GM18861 (cell line): ENCODE measurements at regions not wholly inside any gene's neighbourhood (a gene's known extent, or its start where the extent isn't known, plus 50 kb on each side); places are given as distances from the start of the nearest gene placed in this dataset.
"Not testable (repeated sequence)": the region's sequence is repeated elsewhere in the genome, so short reads cannot be mapped to it uniquely, and the experiment has no call there.

Source experiments
- ATAC-seq: cut with Tn5 transposase; IDR thresholded peaks from one replicate; pipeline ENCODE4 v1.9.1; 2021; ENCODE audit not compliant: unreplicated experiment

DNA sequence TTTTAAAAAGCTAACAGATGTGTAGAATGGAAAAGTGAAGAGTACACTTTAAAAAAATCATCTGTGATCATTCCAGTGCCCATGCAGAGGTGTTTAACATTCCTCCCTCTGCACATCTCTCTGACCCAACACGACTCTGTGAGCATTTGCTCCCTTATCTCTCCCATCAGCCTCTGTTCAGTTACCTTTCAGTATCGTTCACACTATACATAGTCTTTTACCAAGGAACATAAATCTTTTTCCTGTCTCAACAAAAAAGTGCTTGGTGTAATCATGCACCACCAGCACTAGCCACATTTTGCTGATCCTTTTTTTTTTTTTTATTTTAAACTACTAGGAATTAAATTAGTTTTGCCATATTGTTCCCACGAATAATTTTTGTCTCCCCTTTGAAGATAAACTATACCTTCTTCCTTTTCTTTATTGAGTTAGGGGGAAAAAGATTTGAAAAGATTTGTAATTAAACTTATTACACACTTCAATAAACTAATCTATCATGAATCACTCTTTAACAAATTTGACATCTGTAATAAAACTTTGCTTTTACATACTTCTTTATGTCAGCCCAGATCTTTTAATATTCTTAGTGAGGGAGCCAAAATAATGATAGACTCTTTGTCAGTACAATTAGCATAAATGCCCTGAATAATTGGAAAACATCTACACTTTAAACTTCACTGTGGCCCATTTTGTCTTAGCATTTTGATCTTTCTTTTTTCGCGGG lies 489.8 kb upstream of the FANCL start:
- no peak for ATAC-seq

DNA sequence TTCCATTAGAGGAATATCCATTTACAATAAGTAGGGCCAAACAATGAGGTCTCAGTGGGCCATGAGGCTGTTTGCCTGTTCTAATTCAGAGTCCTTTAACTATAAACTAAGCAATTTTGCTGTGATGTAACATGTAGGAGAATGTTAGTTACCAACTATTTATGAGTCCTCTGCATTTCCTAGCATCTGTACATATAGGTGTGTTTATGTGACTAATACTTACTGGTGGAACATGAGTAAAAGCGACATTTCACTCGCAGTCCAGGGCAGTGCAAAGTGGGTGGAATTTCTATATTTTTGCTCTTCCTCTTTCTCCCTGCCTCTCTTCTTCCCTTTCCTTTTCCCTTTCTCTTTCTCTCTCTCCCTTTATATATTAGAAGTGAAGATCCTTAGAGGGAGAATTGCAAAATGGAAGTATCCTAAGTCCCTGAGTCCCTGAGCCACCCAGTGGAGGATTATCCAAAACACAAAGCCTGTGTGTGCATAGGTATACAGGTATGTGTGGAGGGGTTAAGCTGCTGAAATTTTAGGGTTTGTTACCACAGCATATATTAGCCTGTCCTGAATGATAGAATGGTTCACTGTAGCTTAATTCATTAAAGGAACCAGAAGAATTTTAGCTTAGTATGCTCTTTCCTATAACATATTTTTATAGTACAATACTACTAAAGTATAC lies 487.0 kb upstream of the FANCL start:
- no peak for ATAC-seq

DNA sequence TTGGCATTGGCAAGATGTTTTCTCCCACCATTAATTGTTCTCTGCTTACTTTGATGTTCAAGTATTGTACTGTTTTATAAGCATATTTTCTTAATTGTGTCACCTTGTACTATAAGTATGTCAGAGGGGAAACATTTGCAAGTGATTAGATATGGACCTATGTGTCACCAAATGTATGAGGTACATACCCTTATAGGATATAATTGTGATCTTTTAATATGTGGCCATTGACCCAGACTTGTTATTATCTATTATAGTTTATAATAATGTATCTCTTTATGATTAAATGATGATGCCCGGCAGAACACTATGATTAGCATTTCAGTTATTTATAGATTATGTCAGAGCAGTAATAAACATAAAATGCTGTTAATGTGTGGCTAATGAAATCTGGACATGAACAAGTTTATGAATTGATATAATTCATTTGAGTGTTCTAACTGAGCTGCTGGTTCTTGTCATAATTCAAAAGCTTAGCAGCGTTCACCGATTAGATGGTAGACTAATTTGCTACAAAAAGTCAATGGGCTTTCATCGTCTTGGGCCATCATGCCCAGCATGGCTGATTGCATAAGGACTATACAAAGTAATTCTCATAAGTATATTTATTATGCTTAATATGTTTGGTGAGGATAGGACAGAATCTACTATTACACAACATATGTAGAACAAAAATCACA lies 480.9 kb upstream of the FANCL start:
- no peak for ATAC-seq

DNA sequence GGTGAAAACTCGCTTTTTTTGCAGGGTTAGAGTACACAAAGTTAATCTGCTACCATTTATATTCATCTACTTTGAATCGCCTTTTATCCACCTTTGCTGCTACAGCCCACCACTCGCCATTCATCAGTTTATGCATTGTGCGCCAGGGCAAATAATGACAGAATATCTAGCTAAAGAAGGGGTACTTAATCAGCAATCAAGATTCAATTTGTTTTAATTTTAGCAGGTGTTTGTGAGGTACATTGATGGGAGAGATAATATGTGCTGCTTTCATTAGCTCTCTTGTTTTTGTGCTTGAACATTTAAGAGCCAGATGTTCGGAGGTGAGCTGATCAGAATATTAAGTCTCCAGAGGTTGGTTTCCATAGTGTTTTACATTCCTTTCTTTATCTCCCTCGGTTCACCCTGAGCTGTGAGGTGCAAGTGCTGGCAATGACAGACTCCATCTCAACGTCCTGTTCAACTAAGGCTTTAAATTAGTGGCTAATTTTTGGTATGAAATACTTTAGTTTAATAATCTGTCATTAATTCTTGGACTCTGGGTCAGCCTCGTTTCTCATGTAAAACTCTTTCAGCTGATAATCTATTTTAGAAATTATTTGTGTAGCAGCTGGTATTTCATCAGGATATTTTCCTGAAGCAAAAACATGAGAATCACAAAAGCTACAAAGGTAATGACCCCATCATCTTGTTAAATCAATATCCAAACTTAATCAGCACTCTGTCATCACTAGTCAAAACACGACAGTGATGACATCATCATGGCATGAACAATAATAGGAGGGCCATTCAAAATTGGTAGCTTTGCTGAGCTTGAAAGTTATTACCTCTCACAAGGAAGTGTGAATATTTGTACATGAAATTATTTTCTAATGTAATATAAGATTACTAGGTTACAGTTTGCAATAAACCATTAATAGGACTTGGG lies 479.9 kb upstream of the FANCL start:
- no peak for ATAC-seq

DNA sequence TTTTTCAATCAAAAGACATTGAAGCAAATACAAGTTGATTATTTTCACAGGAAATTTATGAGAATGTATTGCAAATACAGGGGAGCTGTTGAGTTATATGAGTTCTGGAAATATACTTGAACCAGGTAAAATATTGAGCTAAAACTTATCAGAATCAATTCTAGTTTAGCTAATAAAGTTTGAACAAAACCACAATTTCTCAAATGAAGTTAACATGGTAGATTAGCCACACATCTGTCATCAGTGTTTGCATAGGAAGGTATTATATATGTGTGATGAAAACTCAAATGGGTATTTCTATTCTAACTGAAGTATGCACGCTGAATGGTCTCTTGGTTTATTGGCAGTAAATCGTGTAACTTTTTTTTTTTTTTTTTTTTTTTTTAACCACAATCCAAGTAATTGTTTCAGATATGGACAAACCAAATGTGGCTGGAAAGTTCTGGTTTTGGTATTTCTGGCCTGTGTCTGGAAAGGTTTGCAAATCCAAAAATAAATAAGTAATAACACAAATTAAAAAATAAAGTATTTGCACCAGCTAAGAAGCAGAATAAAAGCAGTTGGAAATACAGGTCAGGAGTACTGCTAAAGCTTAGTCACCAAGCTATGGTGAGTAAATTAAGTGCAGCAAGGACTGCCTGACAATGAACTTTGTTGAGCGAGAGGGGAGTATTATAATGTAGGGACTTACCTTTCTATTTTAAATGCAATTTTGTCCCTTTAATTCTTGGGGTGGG lies 479.1 kb upstream of the FANCL start:
- ATAC-seq: no peak

DNA sequence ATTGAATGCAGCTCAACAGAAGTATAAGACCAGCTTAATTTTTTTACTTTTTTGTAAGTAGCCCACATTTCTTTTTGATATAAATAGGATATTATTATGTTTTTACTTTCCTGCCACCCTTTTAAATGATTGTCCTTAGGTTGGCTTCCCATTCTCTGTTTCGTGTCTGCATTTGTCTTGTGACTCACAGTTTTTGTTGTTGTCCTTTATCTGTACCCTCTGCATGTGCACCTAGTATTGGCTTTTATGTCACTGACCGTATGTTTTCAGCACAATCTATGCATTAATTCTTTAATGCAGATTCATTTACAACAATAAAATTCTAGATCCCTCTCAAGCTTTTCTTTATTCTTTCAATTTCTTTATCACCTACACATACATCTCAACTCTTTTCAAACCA lies 474.2 kb upstream of the FANCL start:
- ATAC-seq: no peak

DNA sequence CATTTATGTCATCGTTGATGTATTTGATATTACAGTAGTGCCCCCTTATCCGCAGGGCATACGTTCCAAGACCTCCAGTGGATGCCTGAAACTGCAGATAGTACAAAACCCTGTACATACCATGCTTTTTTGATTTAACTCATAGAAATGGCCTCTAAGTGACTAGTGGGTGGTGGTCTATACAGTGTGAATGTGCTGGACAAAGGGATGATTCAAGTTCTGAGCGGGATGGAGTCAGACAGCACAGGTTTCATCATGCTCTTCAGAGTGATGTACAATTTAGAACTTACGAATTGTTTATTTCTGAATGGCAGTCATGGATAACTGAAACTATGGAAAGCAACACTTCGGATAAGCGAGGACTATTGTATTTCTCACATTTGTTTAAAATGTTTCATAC lies 473.1 kb upstream of the FANCL start:
- ATAC-seq: no peak

DNA sequence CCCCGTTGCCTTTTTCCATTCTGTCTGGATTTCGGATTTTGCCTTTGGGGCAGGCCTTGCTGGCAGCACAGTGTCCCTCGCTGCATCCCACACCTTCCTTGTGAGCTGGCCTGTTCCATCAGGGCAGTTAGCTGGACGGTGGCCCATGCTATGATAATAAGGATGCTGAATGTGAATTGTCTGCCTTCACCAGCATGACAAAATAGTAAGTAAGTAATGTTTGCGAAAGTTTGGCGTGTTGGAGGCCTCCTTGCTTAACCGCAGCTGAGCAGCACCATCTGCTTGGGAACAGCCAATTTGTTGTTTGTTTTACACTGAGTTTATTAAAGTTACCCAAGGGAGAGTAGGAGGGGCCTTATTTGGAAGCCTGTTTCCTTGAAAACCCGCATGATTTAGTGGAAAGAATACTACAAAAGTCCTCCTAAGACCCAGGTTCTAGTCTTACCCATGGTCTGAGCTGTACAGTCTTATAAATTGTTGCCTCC lies 469.7 kb upstream of the FANCL start:
- no peak for ATAC-seq

DNA sequence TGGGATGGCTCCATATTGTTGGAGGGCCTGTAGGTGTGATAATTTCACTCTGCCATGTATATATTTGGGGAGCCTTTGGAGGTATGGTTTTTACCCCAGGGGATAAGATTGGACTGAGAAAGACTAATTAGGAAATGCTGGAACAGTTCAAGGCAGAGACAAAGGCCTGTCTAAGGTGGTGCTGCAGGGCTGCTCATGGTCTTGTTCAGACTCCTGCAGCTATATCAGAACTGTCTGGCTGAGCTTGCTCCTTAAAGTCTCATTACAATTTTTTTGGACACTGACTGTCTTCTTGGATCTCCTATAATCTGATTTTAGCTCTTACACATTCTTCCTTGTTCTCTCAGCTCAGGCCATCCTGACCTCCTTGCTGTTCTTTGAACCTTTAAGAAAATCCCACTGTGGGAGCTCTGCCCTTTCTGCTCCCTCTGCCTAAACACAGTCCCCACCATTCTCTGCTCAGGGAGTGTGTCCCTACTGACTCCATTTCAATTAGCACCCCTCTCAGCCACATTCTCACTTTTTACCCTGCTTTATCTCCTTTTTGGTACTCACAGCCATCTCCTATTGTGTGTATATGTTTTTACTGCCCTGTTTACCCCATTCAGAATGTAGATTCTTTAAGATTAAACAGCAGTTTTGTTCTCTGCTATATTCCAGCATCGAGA lies 468.7 kb upstream of the FANCL start:
- no peak for ATAC-seq

DNA sequence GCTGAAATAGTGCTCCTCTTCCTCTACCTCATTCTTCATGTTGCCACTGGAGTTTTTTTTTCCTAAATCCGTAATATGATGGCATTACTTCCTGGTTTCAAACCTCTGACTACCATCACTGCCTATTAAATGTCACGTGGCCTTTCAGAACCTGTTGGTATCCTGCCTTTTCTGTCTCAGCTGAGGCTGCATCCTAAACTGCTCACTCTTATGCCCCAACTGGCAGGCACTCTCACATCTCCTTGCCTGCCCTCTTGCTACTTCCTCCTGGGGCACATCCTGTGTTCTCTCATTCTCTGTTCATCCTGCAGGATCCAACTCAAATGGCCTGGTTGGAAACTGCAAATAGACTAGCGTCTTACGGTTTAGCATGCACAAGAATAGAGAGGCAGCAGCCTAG lies 468.1 kb upstream of the FANCL start:
- ATAC-seq: no peak

DNA sequence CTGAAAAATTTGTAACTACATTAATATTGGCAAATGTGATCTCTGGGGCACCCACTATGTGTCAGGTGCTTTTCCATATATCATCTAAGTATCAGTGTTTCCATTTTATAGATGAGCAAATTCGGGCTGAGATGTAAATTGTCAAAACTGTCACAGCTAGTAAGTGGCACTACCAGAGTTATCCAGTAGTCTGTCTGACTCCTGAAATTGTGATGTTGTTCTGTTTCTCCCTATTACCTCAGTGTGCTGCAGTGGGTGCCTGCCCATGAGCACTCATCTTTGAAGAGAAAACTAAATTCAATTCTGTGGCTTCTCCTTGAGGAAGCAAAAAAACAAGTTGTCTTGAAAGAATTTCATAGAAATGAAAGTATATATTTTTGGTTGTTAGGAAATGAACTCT lies 467.4 kb upstream of the FANCL start:
- no peak for ATAC-seq

DNA sequence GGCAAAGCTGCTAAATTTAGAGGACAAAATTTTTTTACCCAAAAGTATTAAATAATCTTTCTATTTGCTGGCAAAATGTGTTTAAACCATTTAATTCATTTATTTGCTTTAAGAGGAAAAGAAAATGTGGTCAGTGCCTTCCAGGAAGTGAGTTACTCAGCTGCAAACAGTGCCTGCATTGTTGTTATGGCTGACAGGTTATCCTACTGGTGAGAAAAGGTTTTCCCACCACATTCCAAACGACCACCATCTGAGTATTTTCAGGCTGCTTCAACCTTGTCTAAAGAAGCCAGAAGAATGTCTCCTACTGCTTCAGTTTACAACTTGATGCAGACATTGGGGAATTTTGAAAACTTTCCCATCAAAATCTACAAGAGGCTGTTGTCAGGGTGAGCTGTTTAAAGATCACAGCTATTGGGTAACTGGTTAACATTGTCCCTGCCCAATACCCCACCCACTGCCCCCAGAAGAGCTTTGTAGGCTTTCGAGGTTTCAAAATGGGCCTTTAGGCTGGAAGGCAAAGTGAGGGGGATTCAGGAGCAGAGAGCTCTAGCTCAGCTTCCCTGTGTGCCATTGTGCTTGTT lies 461.3 kb upstream of the FANCL start:
- ATAC-seq: no peak

DNA sequence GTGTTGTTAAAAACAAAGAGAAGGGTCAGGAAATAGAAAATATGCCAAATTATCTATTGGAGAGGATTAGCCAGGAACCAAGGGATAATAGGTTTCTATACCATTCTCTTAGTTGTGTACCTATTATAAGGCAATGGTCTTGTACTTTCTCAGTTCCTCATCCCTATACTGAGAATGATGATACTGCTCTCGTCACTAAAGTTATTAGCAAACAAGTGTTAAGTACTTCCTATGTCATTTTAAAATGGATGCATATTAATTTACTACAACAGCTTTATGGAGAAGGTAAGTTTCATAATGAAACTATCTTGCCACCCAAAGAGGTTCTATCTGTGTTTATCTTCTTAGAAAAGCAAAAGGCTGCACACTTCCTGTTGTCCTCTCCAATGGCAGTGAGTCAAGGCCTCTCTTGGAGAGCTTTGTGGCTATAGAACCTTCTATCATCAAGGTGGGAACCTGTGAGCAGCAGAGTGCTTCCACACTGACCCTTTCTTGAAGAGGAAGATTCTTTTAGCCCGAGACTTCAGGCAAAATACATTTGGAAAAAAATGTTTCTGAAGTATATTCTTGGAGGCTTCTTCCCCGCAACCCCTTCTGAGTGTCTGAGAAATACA lies 460.7 kb upstream of the FANCL start:
- ATAC-seq: no peak

DNA sequence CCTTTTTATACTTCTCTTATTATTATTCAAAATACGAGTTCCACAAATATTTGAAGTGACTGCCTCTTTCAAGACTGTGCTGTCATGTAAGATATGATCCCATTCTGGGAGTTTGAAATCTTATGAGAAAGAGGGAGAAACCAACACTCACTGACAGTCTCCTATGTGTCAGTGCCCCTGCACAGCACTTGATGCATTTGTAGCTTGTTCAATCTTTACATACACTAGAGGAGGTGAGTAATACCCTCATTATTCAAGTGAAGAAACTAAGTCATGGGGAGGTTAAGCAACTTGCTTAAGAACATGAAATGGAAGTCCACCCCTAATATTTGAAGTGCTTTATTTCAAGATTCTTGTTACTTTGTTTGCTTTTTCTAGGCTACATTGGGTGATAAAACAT lies 459.5 kb upstream of the FANCL start:
- ATAC-seq: no peak

DNA sequence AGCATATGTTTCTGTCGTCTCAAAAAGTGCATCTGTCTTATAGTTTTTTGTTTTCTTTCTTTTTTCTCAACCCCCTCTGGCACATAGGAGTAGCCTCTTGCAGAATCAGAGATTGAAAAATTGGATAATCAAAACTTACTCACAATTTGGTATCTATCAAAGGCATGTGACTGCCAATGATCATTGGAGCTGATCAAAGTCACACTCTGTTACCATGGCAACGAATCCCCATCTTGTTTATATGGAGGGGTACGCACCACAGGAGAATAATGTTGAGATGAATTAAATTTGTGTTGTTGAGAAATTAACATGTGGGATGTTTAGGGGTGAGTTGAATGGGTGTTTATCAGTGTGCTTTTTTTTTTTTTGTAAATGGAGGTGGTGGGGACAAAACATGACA lies 458.3 kb upstream of the FANCL start:
- no peak for ATAC-seq

DNA sequence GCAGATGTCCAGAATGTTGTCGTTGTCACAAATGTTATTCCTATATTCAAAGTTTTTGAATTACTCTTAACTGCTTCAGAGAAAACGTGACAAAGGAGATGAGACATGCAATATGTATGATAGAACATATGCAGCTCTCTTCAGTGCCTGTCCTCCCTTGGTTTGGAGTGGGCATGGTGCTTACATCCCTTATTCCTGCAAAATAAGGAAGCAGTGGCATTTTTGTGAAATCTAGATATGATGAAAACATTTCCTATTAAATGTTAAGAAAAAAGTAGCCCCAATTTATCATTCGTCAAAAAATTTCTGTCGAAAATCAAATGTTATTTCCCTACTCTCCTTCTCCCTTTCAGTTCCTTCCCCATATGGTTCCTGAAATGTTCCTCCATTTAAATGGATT lies 457.5 kb upstream of the FANCL start:
- ATAC-seq: no peak

DNA sequence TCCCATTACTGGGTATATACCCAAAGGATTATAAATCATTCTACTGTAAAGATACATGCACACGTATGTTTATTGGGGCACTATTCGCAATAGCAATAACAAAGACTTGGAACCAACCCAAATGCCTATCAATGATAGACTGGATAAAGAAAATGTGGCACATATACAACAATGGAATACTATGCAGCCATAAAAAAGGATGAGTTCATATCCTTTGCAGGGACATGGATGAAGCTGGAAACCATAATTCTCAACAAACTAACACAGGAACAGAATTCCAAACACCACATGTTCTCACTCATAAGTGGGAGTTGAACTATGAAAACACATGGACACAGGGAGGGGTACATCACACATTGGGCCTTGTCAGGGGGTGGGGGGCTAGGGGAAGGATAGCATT lies 453.0 kb upstream of the FANCL start:
- ATAC-seq: not testable (repeated sequence)

DNA sequence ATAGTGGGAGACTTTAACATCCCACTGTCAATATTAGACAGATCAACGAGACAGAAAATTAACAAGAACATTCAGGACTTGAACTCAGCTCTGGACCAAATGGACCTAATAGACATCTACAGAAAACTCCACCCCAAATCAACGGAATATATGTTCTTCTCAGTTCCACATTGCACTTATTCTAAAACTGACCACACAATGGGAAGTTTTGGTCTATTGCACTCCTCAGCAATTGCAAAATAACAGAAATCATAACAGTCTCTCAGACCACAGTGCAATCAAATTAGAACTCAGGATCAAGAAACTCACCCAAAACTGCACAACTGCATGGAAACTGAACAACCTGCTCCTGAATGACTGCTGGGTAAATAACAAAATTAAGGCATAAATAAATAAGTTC lies 449.9 kb upstream of the FANCL start:
- not testable (repeated sequence) for ATAC-seq

DNA sequence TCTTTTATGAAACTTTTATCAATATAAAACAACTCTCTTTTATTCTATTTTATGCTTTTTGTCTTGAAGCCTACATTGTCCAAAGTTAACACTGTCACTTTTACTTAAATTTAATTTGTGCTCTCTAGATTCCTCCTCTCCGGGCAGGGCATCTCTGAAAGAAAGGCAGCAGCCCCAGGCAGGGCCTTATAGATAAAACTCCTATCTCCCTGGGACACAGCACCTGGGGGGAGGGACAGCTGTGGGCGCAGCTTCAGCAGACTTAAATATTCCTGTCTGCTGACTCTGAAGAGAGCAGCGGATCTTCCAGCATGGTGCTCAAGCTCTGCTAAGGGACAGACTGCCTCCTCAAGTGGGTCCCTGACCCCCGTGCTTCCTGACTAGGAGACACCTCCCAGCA lies 447.7 kb upstream of the FANCL start:
- no peak for ATAC-seq
